Activated B cell treated with CpG ODN at 0.5 μM for 24 hours (primary cell): ENCODE measurements at regions not wholly inside any gene's neighbourhood (a gene's known extent, or its start where the extent isn't known, plus 50 kb on each side); places are given as distances from the start of the nearest gene placed in this dataset.

ENCODE experiments used
- ATAC-seq: fragments of 200-7000 bp; cut with Tn5 transposase; one replicate; pipeline ENCODE4 v1.10.0; 2021; ENCODE audit warnings: low read depth, mild to moderate bottlenecking, moderate library complexity
- CTCF ChIA-PET: fragments of 350-600 bp; sonication (Branson Sonifier 250); formaldehyde crosslinking; loops from one replicate; lab custom pipeline; 2021; ENCODE audit warnings: antibody characterized with exemption; lab: Charles Lee
- POLR2A ChIA-PET: fragments of 350-600 bp; sonication (Branson Sonifier 250); formaldehyde crosslinking; loops from one replicate; lab custom pipeline; 2021; ENCODE audit warnings: antibody characterized with exemption; lab: Charles Lee
- DNase-seq: peaks from one replicate; pipeline ENCODE4 v3.0.0; 2022
- H3K27ac Mint-ChIP-seq: one replicate; pipeline ENCODE4 v1.8.0; 2020; ENCODE audit warnings: mixed read lengths
- H3K27me3 Mint-ChIP-seq: one replicate; pipeline ENCODE4 v1.8.0; 2021; ENCODE audit warnings: mixed read lengths
- H3K36me3 Mint-ChIP-seq: one replicate; pipeline ENCODE4 v1.8.0; 2021; ENCODE audit warnings: low read depth, mixed read lengths
- H3K4me1 Mint-ChIP-seq: one replicate; pipeline ENCODE4 v1.8.0; 2021; ENCODE audit warnings: mixed read lengths
- H3K4me3 Mint-ChIP-seq: one replicate; pipeline ENCODE4 v1.8.0; 2020; ENCODE audit warnings: mild to moderate bottlenecking, mixed read lengths
- H3K9me3 Mint-ChIP-seq: one replicate; pipeline ENCODE4 v1.8.0; 2020; ENCODE audit warnings: mixed read lengths
- intact Hi-C: fragments of 100-400 bp; cut with micrococcal nuclease; formaldehyde crosslinking; loops from one replicate; pipeline ENCODE4 v1.15.1; 2024
- TF ChIP-seq, protein P1 (sequence below): fragments of 200-600 bp; IDR thresholded peaks from one replicate; pipeline ENCODE4 v1.8.0; 2022; ENCODE audit warnings: antibody characterized with exemption, mild to moderate bottlenecking

DNA sequence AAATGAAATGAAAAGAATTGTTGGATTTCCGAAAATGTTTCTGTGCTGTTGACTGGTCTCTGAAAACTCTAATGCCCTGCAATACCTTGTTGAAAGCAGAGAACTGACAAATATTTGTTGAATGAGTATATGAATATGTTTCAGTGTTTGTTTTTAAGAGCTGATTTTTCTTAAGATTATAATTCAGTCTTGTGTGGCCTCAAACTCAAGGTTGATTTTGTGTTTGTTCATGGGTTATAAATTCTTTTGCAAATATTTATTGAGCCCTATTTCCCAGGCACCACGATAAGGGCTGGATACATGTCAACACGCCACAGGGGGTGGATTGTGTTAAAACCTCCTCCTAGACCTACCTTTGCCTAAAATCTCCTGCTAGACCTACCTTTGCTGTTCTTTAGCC lies 203.9 kb upstream of the PLPP4 start:
- CTCF ChIA-PET, result no interaction called here
- Mint-ChIP-seq H3K36me3 (no peaks in the 10 kb centered on the region), H3K4me3 (no peak overlapping the region), H3K27ac (no peak overlapping the region), H3K4me1 (no peaks in the 10 kb centered on the region), H3K27me3 (peaks cover 15% of the 10 kb centered on the region), H3K9me3 (peaks cover 5% of the 10 kb centered on the region)
- ATAC-seq (no peak), DNase-seq (no peak)
- intact Hi-C loops, result no loop called here
- POLR2A ChIA-PET, result no interaction called here
- TF ChIP-seq, protein P1, sequence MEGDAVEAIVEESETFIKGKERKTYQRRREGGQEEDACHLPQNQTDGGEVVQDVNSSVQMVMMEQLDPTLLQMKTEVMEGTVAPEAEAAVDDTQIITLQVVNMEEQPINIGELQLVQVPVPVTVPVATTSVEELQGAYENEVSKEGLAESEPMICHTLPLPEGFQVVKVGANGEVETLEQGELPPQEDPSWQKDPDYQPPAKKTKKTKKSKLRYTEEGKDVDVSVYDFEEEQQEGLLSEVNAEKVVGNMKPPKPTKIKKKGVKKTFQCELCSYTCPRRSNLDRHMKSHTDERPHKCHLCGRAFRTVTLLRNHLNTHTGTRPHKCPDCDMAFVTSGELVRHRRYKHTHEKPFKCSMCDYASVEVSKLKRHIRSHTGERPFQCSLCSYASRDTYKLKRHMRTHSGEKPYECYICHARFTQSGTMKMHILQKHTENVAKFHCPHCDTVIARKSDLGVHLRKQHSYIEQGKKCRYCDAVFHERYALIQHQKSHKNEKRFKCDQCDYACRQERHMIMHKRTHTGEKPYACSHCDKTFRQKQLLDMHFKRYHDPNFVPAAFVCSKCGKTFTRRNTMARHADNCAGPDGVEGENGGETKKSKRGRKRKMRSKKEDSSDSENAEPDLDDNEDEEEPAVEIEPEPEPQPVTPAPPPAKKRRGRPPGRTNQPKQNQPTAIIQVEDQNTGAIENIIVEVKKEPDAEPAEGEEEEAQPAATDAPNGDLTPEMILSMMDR, result no peak

DNA sequence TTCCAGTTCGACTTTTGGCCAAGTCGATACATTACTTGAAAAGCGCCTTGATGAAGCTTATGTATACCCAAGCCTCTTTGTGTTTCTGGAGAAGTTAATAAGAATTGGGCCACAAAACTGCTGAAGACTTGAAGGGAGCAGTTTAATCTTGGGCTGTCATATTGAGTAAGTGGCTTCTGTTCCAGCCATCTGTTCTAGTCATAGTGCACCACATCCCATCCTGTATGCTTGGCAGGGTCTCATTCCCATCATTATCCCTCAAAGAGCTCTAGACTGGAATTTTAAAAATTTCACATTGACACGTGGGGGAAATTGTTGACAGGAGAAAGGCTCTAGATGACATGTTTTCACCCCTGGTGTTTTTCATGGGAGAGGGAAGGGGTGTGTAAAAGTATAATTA lies 196.6 kb upstream of the PLPP4 start:
- Mint-ChIP-seq H3K27me3 (peaks cover 21% of the 10 kb centered on the region), H3K27ac (no peak overlapping the region), H3K9me3 (peaks cover 5% of the 10 kb centered on the region), H3K4me3 (no peak overlapping the region), H3K36me3 (no peaks in the 10 kb centered on the region), H3K4me1 (no peaks in the 10 kb centered on the region)
- TF ChIP-seq, protein P1, result no peak
- ATAC-seq (no peak), DNase-seq (no peak)
- CTCF ChIA-PET, result no interaction called here
- POLR2A ChIA-PET, result no interaction called here
- intact Hi-C loops, result no loop called here

DNA sequence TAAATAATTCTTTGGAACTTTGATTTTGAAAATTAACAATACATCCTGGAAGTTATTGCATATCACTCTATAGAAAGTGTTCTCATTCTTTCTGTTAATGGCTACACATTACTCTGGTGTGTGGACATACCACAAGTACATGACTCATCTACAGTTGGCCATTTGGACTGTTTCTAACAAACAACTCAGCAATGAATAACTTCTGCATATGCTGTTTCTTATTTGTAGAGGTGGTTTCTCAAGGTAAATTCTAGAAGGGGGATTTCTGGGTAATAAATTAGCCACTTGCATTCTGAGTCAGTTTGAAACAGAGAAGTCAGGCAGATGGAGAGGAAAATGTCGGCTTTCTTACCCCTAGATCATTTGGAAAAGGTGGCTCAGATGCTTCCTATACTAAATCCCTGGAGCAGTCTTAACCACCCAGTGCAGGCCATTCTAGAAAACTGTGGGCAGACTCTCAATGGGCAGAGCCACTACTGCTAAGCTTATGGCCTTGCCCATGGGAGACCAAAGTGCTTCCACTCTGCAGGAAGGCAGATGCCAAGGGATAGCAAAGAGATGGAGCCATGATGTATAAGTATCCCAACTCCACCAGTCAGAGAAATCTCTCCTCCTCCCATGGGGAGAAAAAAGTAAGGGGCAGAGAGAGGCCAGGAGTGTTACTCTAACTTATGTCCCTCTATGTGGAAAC lies 194.0 kb upstream of the PLPP4 start:
- Mint-ChIP-seq H3K9me3 (no peaks in the 10 kb centered on the region), H3K27me3 (peaks cover 20% of the 10 kb centered on the region), H3K36me3 (no peaks in the 10 kb centered on the region), H3K4me3 (no peak overlapping the region), H3K27ac (no peak overlapping the region), H3K4me1 (no peaks in the 10 kb centered on the region)
- POLR2A ChIA-PET, result no interaction called here
- no peak for ATAC-seq
- no peak for DNase-seq
- intact Hi-C loops, result no loop called here
- TF ChIP-seq, protein P1, result no peak
- CTCF ChIA-PET, result no interaction called here

DNA sequence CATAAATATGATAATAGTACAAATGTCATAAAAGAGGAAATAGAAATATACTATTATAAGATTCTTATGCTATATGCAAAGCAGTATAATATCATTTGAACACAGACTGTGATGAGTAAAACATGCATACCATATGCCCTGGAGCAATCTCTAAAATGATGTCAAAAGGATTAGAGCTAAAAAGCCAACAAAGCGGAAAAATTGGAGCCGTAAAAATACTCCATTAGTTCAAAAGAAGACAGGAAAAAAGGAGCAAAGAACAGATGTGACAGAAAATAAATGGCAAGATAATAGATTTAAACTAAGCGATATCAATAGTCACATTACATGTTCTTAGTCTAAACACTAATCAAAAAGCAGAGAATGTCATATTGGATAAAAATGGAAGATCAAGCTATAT lies 191.0 kb upstream of the PLPP4 start:
- intact Hi-C loops, result no loop called here
- H3K27me3 Mint-ChIP-seq, result peaks cover 17% of the 10 kb centered on the region
- DNase-seq (no peak), ATAC-seq (no peak)
- TF ChIP-seq, protein P1, result no peak
- H3K27ac Mint-ChIP-seq, result no peak overlapping the region
- H3K9me3 Mint-ChIP-seq, result no peaks in the 10 kb centered on the region
- ChIA-PET CTCF (no interaction called here), POLR2A (no interaction called here)
- no peaks in the 10 kb centered on the region for H3K36me3 Mint-ChIP-seq
- H3K4me3 Mint-ChIP-seq, result no peak overlapping the region
- no peaks in the 10 kb centered on the region for H3K4me1 Mint-ChIP-seq

DNA sequence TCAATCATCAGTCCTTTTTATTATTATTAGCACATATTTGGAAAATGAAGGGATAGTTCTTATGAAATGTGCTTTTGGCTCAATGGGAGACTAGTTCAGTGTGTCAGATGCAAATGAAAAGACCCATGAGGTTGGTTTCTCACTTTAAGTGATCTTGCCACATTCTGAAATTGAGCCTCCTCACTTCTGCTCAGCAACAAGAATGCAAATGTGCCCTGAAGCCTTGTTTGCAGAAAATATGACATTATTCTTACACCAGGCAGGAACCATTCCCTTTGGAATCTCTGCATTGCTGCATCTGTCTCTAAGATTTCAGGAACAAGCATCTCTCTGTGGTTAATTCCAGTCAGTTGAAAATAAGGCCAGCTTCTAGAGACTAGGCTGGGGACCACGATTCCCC lies 186.1 kb upstream of the PLPP4 start:
- Mint-ChIP-seq H3K27ac (no peak overlapping the region), H3K36me3 (no peaks in the 10 kb centered on the region), H3K4me3 (no peak overlapping the region), H3K27me3 (no peaks in the 10 kb centered on the region), H3K4me1 (no peaks in the 10 kb centered on the region), H3K9me3 (no peaks in the 10 kb centered on the region)
- DNase-seq, result no peak
- POLR2A ChIA-PET, result no interaction called here
- ATAC-seq, result no peak
- TF ChIP-seq, protein P1, result no peak
- CTCF ChIA-PET, result no interaction called here
- intact Hi-C loops, result no loop called here
